ENCODE measurements at regions not wholly inside any gene's neighbourhood (a gene's known extent, or its start where the extent isn't known, plus 50 kb on each side); places are given as distances from the start of the nearest gene placed in this dataset.

- H3K4me2 ChIP-seq (ENCODE audit: low read depth, low read length, poor library complexity, severe bottlenecking): no peak overlapping the region
- H3K4me3 ChIP-seq (ENCODE audit: low read length, poor library complexity, severe bottlenecking): no peak overlapping the region
- H3F3A ChIP-seq (ENCODE audit: low read depth): no peaks in the 10 kb centered on the region
- H3K4me1 ChIP-seq (ENCODE audit: insufficient read depth, low read length, poor library complexity, severe bottlenecking): no peaks in the 10 kb centered on the region
- H3K9me2 ChIP-seq (replicated peaks; ENCODE audit: low read depth, low read length): no peaks in the 10 kb centered on the region
- no peaks in the 10 kb centered on the region for H4K20me1 ChIP-seq (ENCODE audit: insufficient read depth, low read length, poor library complexity, severe bottlenecking)
- no peaks in the 10 kb centered on the region for H3K27me3 ChIP-seq (ENCODE audit: insufficient read depth, low read length, poor library complexity, severe bottlenecking)
- no peak for TF ChIP-seq CTCF (conservative IDR thresholded peaks at IDR 0.05; ENCODE audit: low read length)
- TF ChIP-seq EZH2phosphoT487 (IDR thresholded peaks at IDR 0.05; ENCODE audit: borderline replicate concordance): no peak
- no peaks in the 10 kb centered on the region for H3K79me2 ChIP-seq (ENCODE audit: insufficient read depth, low read length)
- H3K36me3 ChIP-seq (ENCODE audit: insufficient read depth, low read length): no peaks in the 10 kb centered on the region
- H3K9me3 ChIP-seq (ENCODE audit: insufficient read depth, low read depth, low read length): no peaks in the 10 kb centered on the region; the same call in 1 of the 2 replicates
- no peak overlapping the region for H2AFZ ChIP-seq (ENCODE audit: low read length)
- H3K9ac ChIP-seq (ENCODE audit: low read depth, low read length, poor library complexity, severe bottlenecking): no peak overlapping the region
These were observed 166.8 kb upstream of the SULF2 start for GRCh38 chr20:47952023-47952564.

GRCh38 chr20:47951521-47951971 is 166.3 kb upstream of the SULF2 start:
- TF ChIP-seq EZH2phosphoT487 (IDR thresholded peaks at IDR 0.05; ENCODE audit: borderline replicate concordance) (no peak), CTCF (conservative IDR thresholded peaks at IDR 0.05; ENCODE audit: low read length) (no peak)
- H3K36me3 ChIP-seq (ENCODE audit: insufficient read depth, low read length): no peaks in the 10 kb centered on the region
- H4K20me1 ChIP-seq (ENCODE audit: insufficient read depth, low read length, poor library complexity, severe bottlenecking): no peaks in the 10 kb centered on the region
- H2AFZ ChIP-seq (ENCODE audit: low read length): no peak overlapping the region
- no peaks in the 10 kb centered on the region for H3F3A ChIP-seq (ENCODE audit: low read depth)
- H3K9ac ChIP-seq (ENCODE audit: low read depth, low read length, poor library complexity, severe bottlenecking): no peak overlapping the region
- H3K4me2 ChIP-seq (ENCODE audit: low read depth, low read length, poor library complexity, severe bottlenecking): no peak overlapping the region
- no peaks in the 10 kb centered on the region for H3K4me1 ChIP-seq (ENCODE audit: insufficient read depth, low read length, poor library complexity, severe bottlenecking)
- H3K27me3 ChIP-seq (ENCODE audit: insufficient read depth, low read length, poor library complexity, severe bottlenecking): no peaks in the 10 kb centered on the region
- no peaks in the 10 kb centered on the region for H3K79me2 ChIP-seq (ENCODE audit: insufficient read depth, low read length)
- no peaks in the 10 kb centered on the region; the same call in 1 of the 2 replicates for H3K9me3 ChIP-seq (ENCODE audit: insufficient read depth, low read depth, low read length)
- no peak overlapping the region for H3K4me3 ChIP-seq (ENCODE audit: low read length, poor library complexity, severe bottlenecking)
- H3K9me2 ChIP-seq (replicated peaks; ENCODE audit: low read depth, low read length): no peaks in the 10 kb centered on the region

- Histone ChIP-seq H4K20me1 (ENCODE audit: insufficient read depth, low read length, poor library complexity, severe bottlenecking) (no peaks in the 10 kb centered on the region), H2AFZ (ENCODE audit: low read length) (no peak overlapping the region), H3K4me2 (ENCODE audit: low read depth, low read length, poor library complexity, severe bottlenecking) (no peak overlapping the region), H3F3A (ENCODE audit: low read depth) (no peaks in the 10 kb centered on the region), H3K4me3 (ENCODE audit: low read length, poor library complexity, severe bottlenecking) (no peak overlapping the region), H3K9me3 (ENCODE audit: insufficient read depth, low read depth, low read length) (no peaks in the 10 kb centered on the region; the same call in 1 of the 2 replicates), H3K79me2 (ENCODE audit: insufficient read depth, low read length) (no peaks in the 10 kb centered on the region), H3K9me2 (replicated peaks; ENCODE audit: low read depth, low read length) (no peaks in the 10 kb centered on the region), H3K9ac (ENCODE audit: low read depth, low read length, poor library complexity, severe bottlenecking) (no peak overlapping the region), H3K27me3 (ENCODE audit: insufficient read depth, low read length, poor library complexity, severe bottlenecking) (no peaks in the 10 kb centered on the region), H3K36me3 (ENCODE audit: insufficient read depth, low read length) (no peaks in the 10 kb centered on the region), H3K4me1 (ENCODE audit: insufficient read depth, low read length, poor library complexity, severe bottlenecking) (no peaks in the 10 kb centered on the region)
- TF ChIP-seq CTCF (conservative IDR thresholded peaks at IDR 0.05; ENCODE audit: low read length): no peak
These were observed 165.6 kb upstream of the SULF2 start for GRCh38 chr20:47950913-47951283.
